ENCODE measurements at regions not wholly inside any gene's neighbourhood (a gene's known extent, or its start where the extent isn't known, plus 50 kb on each side); places are given as distances from the start of the nearest gene placed in this dataset.

GRCh38 chr5:81819556-81820317, 68.8 kb upstream of the SSBP2 start:
- Histone ChIP-seq H3K27ac (no peak overlapping the region), H3K36me3 (no peaks in the 10 kb centered on the region), H3K27me3 (no peaks in the 10 kb centered on the region), H3K4me3 (no peak overlapping the region), H3K9me3 (no peaks in the 10 kb centered on the region), H3K4me1 (no peaks in the 10 kb centered on the region)
- TF ChIP-seq POLR2A (IDR thresholded peaks at IDR 0.05): no peak
- TF ChIP-seq, protein P1, sequence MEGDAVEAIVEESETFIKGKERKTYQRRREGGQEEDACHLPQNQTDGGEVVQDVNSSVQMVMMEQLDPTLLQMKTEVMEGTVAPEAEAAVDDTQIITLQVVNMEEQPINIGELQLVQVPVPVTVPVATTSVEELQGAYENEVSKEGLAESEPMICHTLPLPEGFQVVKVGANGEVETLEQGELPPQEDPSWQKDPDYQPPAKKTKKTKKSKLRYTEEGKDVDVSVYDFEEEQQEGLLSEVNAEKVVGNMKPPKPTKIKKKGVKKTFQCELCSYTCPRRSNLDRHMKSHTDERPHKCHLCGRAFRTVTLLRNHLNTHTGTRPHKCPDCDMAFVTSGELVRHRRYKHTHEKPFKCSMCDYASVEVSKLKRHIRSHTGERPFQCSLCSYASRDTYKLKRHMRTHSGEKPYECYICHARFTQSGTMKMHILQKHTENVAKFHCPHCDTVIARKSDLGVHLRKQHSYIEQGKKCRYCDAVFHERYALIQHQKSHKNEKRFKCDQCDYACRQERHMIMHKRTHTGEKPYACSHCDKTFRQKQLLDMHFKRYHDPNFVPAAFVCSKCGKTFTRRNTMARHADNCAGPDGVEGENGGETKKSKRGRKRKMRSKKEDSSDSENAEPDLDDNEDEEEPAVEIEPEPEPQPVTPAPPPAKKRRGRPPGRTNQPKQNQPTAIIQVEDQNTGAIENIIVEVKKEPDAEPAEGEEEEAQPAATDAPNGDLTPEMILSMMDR (IDR thresholded peaks at IDR 0.05): no peak
- DNase-seq: no peak

GRCh38 chr5:81817980-81818379, 67.1 kb upstream of the SSBP2 start:
- no peaks in the 10 kb centered on the region for H3K36me3 ChIP-seq
- no peak overlapping the region for H3K27ac ChIP-seq

DNA sequence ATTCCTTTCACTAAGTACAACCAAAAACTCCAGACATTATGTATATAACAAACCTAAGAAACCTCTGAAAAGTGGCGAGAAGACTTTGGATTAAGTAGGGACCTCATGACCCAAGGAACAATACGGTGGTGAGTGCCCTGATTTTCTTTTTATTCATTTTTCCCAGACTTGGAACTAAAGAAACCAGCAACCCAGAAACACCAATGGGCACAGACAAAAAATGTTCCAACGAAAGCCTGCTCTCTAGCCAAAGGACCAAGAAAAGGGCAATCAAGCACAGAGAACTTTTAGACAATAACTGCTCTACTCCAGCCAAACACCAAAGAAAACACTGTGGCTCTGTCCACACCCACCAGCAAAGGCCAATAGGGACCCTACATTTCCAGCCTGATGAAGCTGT, 66.2 kb upstream of the SSBP2 start:
- no peak for DNase-seq
- H3K4me3 ChIP-seq: no peak overlapping the region
- H3K27me3 ChIP-seq: no peaks in the 10 kb centered on the region
- H3K9me3 ChIP-seq: no peaks in the 10 kb centered on the region
- no peak for TF ChIP-seq POLR2A (IDR thresholded peaks at IDR 0.05)
- TF ChIP-seq, protein P1 (IDR thresholded peaks at IDR 0.05): no peak
- no peaks in the 10 kb centered on the region for H3K36me3 ChIP-seq
- no peaks in the 10 kb centered on the region for H3K4me1 ChIP-seq
- H3K27ac ChIP-seq: no peak overlapping the region

More at GRCh38 chr5:81817980-81818379, 67.1 kb upstream of the SSBP2 start:
- no peaks in the 10 kb centered on the region for H3K9me3 ChIP-seq
- TF ChIP-seq, protein P1 (IDR thresholded peaks at IDR 0.05): no peak
- no peak for TF ChIP-seq POLR2A (IDR thresholded peaks at IDR 0.05)
- H3K4me1 ChIP-seq: no peaks in the 10 kb centered on the region
- no peak overlapping the region for H3K4me3 ChIP-seq
- DNase-seq: no peak
- H3K27me3 ChIP-seq: no peaks in the 10 kb centered on the region

- no peak for DNase-seq
- Histone ChIP-seq H3K4me1 (no peaks in the 10 kb centered on the region), H3K4me3 (no peak overlapping the region), H3K9me3 (no peaks in the 10 kb centered on the region), H3K36me3 (no peaks in the 10 kb centered on the region), H3K27me3 (no peaks in the 10 kb centered on the region), H3K27ac (no peak overlapping the region)
- TF ChIP-seq, protein P1 (IDR thresholded peaks at IDR 0.05): no peak
- no peak for TF ChIP-seq POLR2A (IDR thresholded peaks at IDR 0.05)
Measured at GRCh38 chr5:81815321-81815720, 64.4 kb upstream of the SSBP2 start.

- Histone ChIP-seq H3K27me3 (no peaks in the 10 kb centered on the region), H3K36me3 (no peaks in the 10 kb centered on the region)
- no peak for DNase-seq
Measured at GRCh38 chr5:81808106-81808505, 57.2 kb upstream of the SSBP2 start.

More at GRCh38 chr5:81808106-81808505, 57.2 kb upstream of the SSBP2 start:
- Histone ChIP-seq H3K27ac (no peak overlapping the region), H3K4me3 (no peak overlapping the region), H3K4me1 (no peaks in the 10 kb centered on the region), H3K9me3 (no peaks in the 10 kb centered on the region)
- TF ChIP-seq POLR2A (IDR thresholded peaks at IDR 0.05): no peak
- TF ChIP-seq, protein P1 (IDR thresholded peaks at IDR 0.05): no peak
